ENCODE measurements at regions not wholly inside any gene's neighbourhood (a gene's known extent, or its start where the extent isn't known, plus 50 kb on each side); places are given as distances from the start of the nearest gene placed in this dataset.
"Not testable (repeated sequence)": the region's sequence is repeated elsewhere in the genome, so short reads cannot be mapped to it uniquely, and the experiment has no call there.

DNA sequence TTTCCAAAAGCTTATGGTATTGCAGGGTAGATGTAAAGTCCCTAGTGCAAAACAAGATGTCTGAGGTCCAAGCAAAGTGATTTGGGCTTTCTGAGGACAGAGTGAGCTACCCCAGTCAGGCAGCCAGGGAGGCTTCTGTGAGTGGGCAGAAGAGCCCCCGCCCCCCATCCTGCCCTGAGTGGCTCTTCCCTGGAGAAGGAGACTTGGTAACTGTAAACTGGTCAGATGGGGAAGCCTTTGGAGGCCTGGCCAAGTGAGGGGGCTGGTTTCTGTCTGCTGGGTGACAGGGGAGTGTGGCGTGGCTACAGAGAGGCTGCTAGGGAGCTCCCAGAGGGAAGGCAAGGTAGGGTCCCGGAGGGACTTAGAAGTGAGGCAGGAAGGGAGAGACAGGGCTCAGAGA lies 181.3 kb upstream of the HAAO start:
- no peak overlapping the region for H3K4me3 Mint-ChIP-seq
- peaks cover 16% of the 10 kb centered on the region for H3K4me1 Mint-ChIP-seq (ENCODE audit: low read depth)
- no peaks in the 10 kb centered on the region for H3K9me3 Mint-ChIP-seq
- ATAC-seq (no peak), DNase-seq (no peak)
- ChIA-PET CTCF (interaction anchor here (1.4 to 5.5 kb wide), 7 partner anchors 10 to 567 kb away, joined by 4 to 63 read pairs (median 9); no protein-coding TSS in a partner anchor), POLR2A (no interaction called here)
- TF ChIP-seq, protein P1, sequence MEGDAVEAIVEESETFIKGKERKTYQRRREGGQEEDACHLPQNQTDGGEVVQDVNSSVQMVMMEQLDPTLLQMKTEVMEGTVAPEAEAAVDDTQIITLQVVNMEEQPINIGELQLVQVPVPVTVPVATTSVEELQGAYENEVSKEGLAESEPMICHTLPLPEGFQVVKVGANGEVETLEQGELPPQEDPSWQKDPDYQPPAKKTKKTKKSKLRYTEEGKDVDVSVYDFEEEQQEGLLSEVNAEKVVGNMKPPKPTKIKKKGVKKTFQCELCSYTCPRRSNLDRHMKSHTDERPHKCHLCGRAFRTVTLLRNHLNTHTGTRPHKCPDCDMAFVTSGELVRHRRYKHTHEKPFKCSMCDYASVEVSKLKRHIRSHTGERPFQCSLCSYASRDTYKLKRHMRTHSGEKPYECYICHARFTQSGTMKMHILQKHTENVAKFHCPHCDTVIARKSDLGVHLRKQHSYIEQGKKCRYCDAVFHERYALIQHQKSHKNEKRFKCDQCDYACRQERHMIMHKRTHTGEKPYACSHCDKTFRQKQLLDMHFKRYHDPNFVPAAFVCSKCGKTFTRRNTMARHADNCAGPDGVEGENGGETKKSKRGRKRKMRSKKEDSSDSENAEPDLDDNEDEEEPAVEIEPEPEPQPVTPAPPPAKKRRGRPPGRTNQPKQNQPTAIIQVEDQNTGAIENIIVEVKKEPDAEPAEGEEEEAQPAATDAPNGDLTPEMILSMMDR (IDR thresholded peaks at IDR 0.05) = no peak
- no peaks in the 10 kb centered on the region for H3K36me3 Mint-ChIP-seq (ENCODE audit: low read depth)
- intact Hi-C loops (cut with micrococcal nuclease) = loop anchor here (10.0 kb wide), 2 partner anchors 151 to 251 kb away; partner anchors contain the start of gene ZFP36L2
- H3K27ac Mint-ChIP-seq = peak overlapping the region; percentile 3
- H3K27me3 Mint-ChIP-seq = no peaks in the 10 kb centered on the region

- ATAC-seq; H3K4me3 Mint-ChIP-seq; POLR2A ChIA-PET; H3K36me3 Mint-ChIP-seq (ENCODE audit: low read depth); H3K9me3 Mint-ChIP-seq; DNase-seq; H3K27ac Mint-ChIP-seq; H3K27me3 Mint-ChIP-seq: not testable (repeated sequence)
- peaks cover 16% of the 10 kb centered on the region for H3K4me1 Mint-ChIP-seq (ENCODE audit: low read depth)
- intact Hi-C loops (cut with micrococcal nuclease) = loop anchor here (10.0 kb wide), 2 partner anchors 152 to 252 kb away; partner anchors contain the start of gene ZFP36L2
- CTCF ChIA-PET = interaction anchor here (0.8 to 5.5 kb wide), 5 partner anchors 9 to 568 kb away, joined by 3 to 63 read pairs (median 10); no protein-coding TSS in a partner anchor
Measured at GRCh38 chr2:42972933-42973516, 180.6 kb upstream of the HAAO start.

- CTCF ChIA-PET = interaction anchor here (0.7 to 5.5 kb wide), 5 partner anchors 8 to 257 kb away, joined by 3 to 63 read pairs (median 4); no protein-coding TSS in a partner anchor
- H3K27ac Mint-ChIP-seq = no peak overlapping the region
- intact Hi-C loops (cut with micrococcal nuclease) = loop anchor here (10.0 kb wide), 2 partner anchors 153 to 253 kb away; partner anchors contain the start of gene ZFP36L2
Measured at GRCh38 chr2:42971947-42972736, 179.8 kb upstream of the HAAO start.

GRCh38 chr2:42971381-42971780 lies 179.0 kb upstream of the HAAO start:
- intact Hi-C loops (cut with micrococcal nuclease) = loop anchor here (10.0 kb wide), 2 partner anchors 153 to 253 kb away; partner anchors contain the start of gene ZFP36L2
- TF ChIP-seq, protein P1 (IDR thresholded peaks at IDR 0.05) = no peak

More at GRCh38 chr2:42971947-42972736, 179.8 kb upstream of the HAAO start:
- no peak overlapping the region for H3K4me3 Mint-ChIP-seq
- H3K27me3 Mint-ChIP-seq = no peaks in the 10 kb centered on the region
- POLR2A ChIA-PET = no interaction called here
- TF ChIP-seq, protein P1 (IDR thresholded peaks at IDR 0.05) = no peak
- H3K4me1 Mint-ChIP-seq (ENCODE audit: low read depth) = peaks cover 12% of the 10 kb centered on the region
- no peak for ATAC-seq
- no peak for DNase-seq
- H3K36me3 Mint-ChIP-seq (ENCODE audit: low read depth) = no peaks in the 10 kb centered on the region
- H3K9me3 Mint-ChIP-seq = no peaks in the 10 kb centered on the region

GRCh38 chr2:42970151-42970550 lies 177.8 kb upstream of the HAAO start:
- TF ChIP-seq, protein P1 (IDR thresholded peaks at IDR 0.05) = no peak
- peaks cover 7% of the 10 kb centered on the region for H3K4me1 Mint-ChIP-seq (ENCODE audit: low read depth)
- ATAC-seq (no peak), DNase-seq (no peak)
- no peaks in the 10 kb centered on the region for H3K9me3 Mint-ChIP-seq
- POLR2A ChIA-PET = no interaction called here
- intact Hi-C loops (cut with micrococcal nuclease) = loop anchor here (10.0 kb wide), 2 partner anchors 155 to 255 kb away; partner anchors contain the start of gene ZFP36L2
- no peak overlapping the region for H3K27ac Mint-ChIP-seq
- CTCF ChIA-PET = interaction anchor here (1.4 to 1.5 kb wide), 2 partner anchors 259 to 514 kb away, joined by 4 to 5 read pairs; no protein-coding TSS in a partner anchor
- no peak overlapping the region for H3K4me3 Mint-ChIP-seq
- no peaks in the 10 kb centered on the region for H3K27me3 Mint-ChIP-seq
- H3K36me3 Mint-ChIP-seq (ENCODE audit: low read depth) = no peaks in the 10 kb centered on the region

More at GRCh38 chr2:42971381-42971780, 179.0 kb upstream of the HAAO start:
- DNase-seq = no peak
- CTCF ChIA-PET = interaction anchor here (1.2 to 1.5 kb wide), 3 partner anchors 24 to 513 kb away, joined by 4 to 5 read pairs (median 4); no protein-coding TSS in a partner anchor
- Mint-ChIP-seq H3K36me3 (ENCODE audit: low read depth) (no peaks in the 10 kb centered on the region), H3K27me3 (no peaks in the 10 kb centered on the region), H3K27ac (no peak overlapping the region), H3K4me1 (ENCODE audit: low read depth) (peaks cover 7% of the 10 kb centered on the region), H3K4me3 (no peak overlapping the region), H3K9me3 (no peaks in the 10 kb centered on the region)
- POLR2A ChIA-PET = no interaction called here
- no peak for ATAC-seq

All from activated CD8-positive, alpha-beta T cell treated with anti-CD3 and anti-CD28 coated beads for 36 hours (primary cell).